ENCODE measurements at regions not wholly inside any gene's neighbourhood (a gene's known extent, or its start where the extent isn't known, plus 50 kb on each side); places are given as distances from the start of the nearest gene placed in this dataset.
"Not testable (repeated sequence)": the region's sequence is repeated elsewhere in the genome, so short reads cannot be mapped to it uniquely, and the experiment has no call there.

DNA sequence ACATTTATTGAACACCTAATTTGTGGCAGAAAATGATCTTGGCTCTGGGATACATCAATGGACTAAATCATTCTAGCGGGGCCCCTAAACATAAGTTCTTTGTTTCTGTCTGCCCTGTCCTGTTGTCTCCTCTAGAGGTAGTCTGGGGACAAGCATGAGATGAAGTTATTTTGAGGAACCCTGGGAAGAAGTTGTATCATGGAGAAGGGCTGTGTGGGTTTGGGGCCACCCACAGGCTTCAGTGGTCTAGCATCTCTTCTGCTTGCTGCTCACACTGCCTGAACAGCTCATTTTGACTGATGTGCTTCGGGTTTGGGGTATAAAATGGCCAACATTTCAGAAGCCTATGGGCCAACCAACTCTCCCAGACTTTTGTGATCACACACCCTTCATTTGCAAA is 50.3 kb upstream of the OSBPL11 start:
- no peak for DNase-seq (ENCODE audit: low read depth)

GRCh38 chr3:125646581-125646980 is 51.3 kb upstream of the OSBPL11 start:
- DNase-seq (ENCODE audit: low read depth), result no peak

GRCh38 chr3:125647318-125648014 is 52.2 kb upstream of the OSBPL11 start:
- DNase-seq (ENCODE audit: low read depth), result peak; percentile 22

GRCh38 chr3:125651244-125651643 is 55.9 kb upstream of the OSBPL11 start:
- peak; percentile 52 for DNase-seq (ENCODE audit: low read depth)

DNA sequence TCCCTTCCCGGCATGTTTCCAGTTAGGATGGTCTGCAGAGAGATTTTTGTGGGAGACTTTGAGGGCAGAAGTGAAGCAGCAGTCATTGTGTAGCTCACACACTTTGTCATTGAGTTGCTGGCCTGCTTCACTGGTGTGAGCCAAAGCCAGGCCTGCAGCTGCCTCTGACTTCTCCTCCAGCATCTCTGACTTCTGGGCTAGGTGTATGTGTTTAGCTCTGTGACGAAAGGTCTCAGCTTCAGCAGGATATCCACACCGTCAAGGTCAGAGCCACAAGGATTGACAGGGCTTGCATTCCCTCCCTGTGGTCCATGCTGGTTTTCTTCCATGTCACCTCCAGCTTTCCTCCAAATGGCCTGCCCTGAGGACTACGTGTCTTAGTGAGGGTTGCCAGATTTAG is 57.1 kb upstream of the OSBPL11 start:
- no peak for DNase-seq (ENCODE audit: low read depth)

DNA sequence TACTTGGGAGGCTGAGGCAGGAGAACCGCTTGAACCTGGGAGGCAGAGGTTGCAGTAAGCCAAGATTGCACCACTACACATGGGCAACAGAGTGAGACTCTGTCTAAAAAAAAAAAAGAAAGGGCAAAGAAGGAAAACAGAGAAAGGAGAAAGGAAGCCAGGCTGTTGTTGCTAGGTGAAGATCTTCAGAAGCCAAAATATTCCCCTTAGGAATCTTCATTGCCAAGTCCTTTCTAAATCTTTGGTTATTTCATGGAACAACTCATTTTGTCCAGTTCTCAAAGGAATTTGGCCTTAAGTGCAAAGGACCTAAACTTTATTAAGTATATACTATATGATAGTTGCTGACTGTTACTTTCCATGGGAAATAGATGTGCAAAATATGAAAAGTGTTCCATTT is 59.2 kb upstream of the OSBPL11 start:
- no peak for DNase-seq (ENCODE audit: low read depth)

DNA sequence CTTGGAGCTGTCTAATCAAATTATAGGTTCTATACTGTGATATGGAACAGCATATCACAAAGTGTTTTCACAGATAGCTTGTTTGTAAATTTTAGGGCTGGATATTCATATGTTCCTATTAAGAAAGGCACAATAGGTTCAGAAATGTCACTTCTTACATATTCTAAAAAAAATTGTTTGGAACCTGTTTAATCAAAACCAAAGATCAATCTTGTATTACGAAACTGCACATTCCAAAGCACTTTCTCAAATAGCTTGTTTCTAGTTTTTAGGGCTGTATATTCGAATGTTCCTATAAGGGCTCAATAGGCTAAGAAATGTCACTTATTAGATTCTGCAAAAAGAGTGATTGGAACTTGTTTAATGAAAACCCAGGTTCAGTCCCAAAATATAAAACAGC is 67.4 kb upstream of the OSBPL11 start:
- DNase-seq (ENCODE audit: low read depth), result no peak

GRCh38 chr3:125670352-125670751 is 75.1 kb upstream of the OSBPL11 start:
- DNase-seq (ENCODE audit: low read depth), result no peak

GRCh38 chr3:125670945-125671344 is 75.6 kb upstream of the OSBPL11 start:
- DNase-seq (ENCODE audit: low read depth), result no peak

- DNase-seq (ENCODE audit: low read depth), result no peak
Measured at GRCh38 chr3:125671461-125672243, 76.4 kb upstream of the OSBPL11 start.

DNA sequence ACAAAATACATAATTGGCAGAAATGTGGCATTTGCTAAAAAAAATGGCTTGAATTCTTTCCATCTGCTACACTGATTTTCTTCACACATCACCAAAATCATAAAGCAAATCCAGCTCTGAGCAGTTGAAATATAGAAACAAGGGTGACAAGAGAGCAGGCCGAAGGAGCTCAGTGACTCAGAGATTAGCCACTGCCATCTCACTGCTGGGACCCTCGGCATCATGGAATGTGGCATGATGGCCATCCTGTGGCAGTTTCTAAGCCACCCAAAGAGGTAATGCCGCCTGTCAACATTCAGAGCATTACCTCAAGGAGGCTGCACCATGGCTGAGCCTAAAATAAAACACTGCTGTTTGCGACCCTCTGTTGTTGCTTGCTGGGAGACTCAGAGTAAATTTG is 80.5 kb upstream of the OSBPL11 start:
- peak; percentile 30 for DNase-seq (ENCODE audit: low read depth)

DNA sequence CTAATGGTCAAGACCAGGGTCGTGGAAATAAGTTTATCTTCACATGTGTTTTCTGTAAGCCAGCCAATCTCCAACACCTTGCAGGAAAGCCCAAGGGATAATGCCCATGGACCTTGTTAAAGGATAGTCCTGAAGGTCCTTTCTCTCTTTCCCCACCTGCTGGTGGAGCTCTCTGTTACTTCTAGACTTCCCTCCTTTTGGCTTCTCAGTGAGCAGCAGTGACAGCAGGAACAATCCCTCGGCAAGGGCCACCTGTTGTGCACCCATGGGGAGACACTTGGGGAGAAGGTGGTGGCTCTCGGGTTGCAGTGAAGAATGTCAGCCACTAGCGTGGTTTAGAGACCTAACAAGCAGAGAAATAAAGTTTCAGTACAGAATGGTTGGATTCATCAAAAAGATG is 84.0 kb upstream of the OSBPL11 start:
- peak; percentile 27 for DNase-seq (ENCODE audit: low read depth)

GRCh38 chr3:125681146-125681545 is 85.8 kb upstream of the OSBPL11 start:
- no peak for DNase-seq (ENCODE audit: low read depth)

- not testable (repeated sequence) for DNase-seq (ENCODE audit: low read depth)
Measured at GRCh38 chr3:125681906-125682305, 86.6 kb upstream of the OSBPL11 start.

GRCh38 chr3:125682610-125683009 is 87.3 kb upstream of the OSBPL11 start:
- peak; percentile 41 for DNase-seq (ENCODE audit: low read depth)

- no peak for DNase-seq (ENCODE audit: low read depth)
Measured at GRCh38 chr3:125683067-125683829, 88.0 kb upstream of the OSBPL11 start.

DNA sequence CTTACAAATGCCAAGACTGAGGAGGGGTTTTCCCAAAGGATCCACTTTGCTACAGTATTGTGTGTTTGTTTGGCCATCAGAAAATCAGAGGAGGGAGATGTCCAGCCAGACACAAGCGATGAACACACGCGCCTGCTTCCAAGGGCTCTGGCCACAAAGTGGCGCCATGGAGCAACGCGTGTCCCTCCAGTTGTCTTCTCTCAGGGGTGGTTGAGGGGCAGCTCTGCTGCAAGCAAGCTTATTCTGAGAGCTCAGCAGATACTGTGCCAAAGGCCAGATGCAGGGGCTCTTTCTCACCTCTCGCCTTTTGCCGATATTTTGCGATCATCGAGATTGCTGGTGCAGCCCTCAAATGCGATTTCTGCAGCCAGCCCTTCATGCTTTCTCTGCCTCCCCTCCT is 88.9 kb upstream of the OSBPL11 start:
- DNase-seq (ENCODE audit: low read depth), result peak; percentile 11

DNA sequence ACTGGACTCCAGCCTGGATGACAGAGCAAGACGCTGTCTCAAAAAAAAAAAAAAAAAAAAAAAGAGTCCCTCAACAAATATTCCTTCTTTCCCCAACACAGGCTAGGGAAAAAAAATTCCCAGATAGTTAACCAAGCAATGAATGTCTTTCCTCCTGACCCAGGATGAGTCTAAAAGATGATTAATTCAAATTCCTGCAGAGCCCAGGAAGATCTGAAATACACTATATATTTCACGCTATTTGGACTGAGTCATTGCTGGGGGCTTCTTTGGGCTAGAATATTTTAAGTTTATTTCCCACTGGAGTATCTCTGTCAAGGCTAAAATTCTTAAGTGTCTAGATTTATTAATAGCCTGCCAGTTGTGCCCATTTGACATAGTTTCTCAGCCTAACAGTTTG is 90.4 kb upstream of the OSBPL11 start:
- peak; percentile 35 for DNase-seq (ENCODE audit: low read depth)

GRCh38 chr3:125692361-125692760 is 97.1 kb upstream of the OSBPL11 start:
- no peak for DNase-seq (ENCODE audit: low read depth)

DNA sequence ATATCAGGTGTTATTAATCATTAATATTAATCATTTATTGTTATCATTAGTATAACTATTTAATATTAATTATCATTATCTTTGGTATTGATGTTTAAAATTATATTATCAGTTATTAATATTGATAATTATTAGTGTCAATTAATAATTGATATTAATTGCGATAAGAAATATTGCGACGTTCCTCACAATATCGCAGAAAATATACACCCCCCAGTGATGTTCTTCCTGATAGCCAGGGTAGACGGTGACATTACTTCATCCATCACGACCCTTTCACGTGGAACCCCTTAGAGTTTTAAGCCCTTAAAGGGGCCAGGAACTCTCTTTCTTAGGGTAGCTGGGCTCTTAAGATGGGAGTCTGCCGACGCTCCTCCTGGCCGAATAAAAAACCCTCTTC is 98.6 kb upstream of the OSBPL11 start:
- DNase-seq (ENCODE audit: low read depth), result no peak

GRCh38 chr3:125694761-125695294 is 99.5 kb upstream of the OSBPL11 start:
- no peak for DNase-seq (ENCODE audit: low read depth)

DNA sequence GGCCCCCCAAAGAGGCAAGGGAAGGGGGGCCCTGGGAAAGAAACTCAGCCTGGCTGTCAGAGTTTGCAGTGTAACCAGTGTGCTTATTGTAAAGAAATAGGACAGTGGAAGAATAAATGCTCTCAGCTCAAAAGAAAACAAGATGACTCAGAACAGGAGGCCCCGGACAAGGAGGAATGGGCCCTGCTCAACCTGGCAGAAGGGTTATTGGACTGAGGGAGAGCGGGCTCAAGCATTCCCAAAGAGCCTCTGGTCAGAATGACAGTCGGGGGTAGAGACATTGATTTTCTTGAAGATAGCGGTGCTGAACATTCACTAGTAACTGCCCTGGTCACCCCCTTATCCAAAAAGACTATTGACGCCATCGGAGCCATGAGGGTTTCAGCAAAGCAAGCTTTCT is 100.4 kb upstream of the OSBPL11 start:
- no peak for DNase-seq (ENCODE audit: low read depth)

All from M059J (cell line).